ENCODE measurements at regions not wholly inside any gene's neighbourhood (a gene's known extent, or its start where the extent isn't known, plus 50 kb on each side); places are given as distances from the start of the nearest gene placed in this dataset.

- H3K9me3 ChIP-seq (ENCODE audit: control insufficient read depth in 4 of 4, low read length in 3 of 4): no peaks in the 10 kb centered on the region
- H3K9ac ChIP-seq (ENCODE audit: low read depth in 1 of 2, low read length in 2 of 2): no peak overlapping the region
- DNase-seq (ENCODE audit: low spot score): no peak
- 74% methylated on average over 4 of the region's 4 CpGs for WGBS
- H3K27ac ChIP-seq (ENCODE audit: low read depth in 1 of 2, low read length in 2 of 2): no peak overlapping the region
- no peak for TF ChIP-seq YY1 (IDR thresholded peaks at IDR 0.05)
- no peak for TF ChIP-seq ATF3 (IDR thresholded peaks at IDR 0.05)
- no peak for TF ChIP-seq RAD21 (IDR thresholded peaks at IDR 0.05)
- no peak for TF ChIP-seq NR2F2 (IDR thresholded peaks at IDR 0.05)
- TF ChIP-seq HNF4G (IDR thresholded peaks at IDR 0.05): no peak
- TF ChIP-seq, protein P1, sequence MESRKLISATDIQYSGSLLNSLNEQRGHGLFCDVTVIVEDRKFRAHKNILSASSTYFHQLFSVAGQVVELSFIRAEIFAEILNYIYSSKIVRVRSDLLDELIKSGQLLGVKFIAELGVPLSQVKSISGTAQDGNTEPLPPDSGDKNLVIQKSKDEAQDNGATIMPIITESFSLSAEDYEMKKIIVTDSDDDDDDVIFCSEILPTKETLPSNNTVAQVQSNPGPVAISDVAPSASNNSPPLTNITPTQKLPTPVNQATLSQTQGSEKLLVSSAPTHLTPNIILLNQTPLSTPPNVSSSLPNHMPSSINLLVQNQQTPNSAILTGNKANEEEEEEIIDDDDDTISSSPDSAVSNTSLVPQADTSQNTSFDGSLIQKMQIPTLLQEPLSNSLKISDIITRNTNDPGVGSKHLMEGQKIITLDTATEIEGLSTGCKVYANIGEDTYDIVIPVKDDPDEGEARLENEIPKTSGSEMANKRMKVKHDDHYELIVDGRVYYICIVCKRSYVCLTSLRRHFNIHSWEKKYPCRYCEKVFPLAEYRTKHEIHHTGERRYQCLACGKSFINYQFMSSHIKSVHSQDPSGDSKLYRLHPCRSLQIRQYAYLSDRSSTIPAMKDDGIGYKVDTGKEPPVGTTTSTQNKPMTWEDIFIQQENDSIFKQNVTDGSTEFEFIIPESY (IDR thresholded peaks at IDR 0.05): no peak
- TF ChIP-seq, protein P2, sequence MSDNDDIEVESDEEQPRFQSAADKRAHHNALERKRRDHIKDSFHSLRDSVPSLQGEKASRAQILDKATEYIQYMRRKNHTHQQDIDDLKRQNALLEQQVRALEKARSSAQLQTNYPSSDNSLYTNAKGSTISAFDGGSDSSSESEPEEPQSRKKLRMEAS (IDR thresholded peaks at IDR 0.05): no peak
- TF ChIP-seq RXRA (IDR thresholded peaks at IDR 0.05): no peak
- TF ChIP-seq JUND (IDR thresholded peaks at IDR 0.05): no peak
- TF ChIP-seq SP1 (IDR thresholded peaks at IDR 0.05): no peak
- no peak for TF ChIP-seq TAF1 (conservative IDR thresholded peaks at IDR 0.05)
- H3K27me3 ChIP-seq (ENCODE audit: control insufficient read depth in 4 of 4, insufficient read depth in 4 of 4, low read length in 3 of 4): no peaks in the 10 kb centered on the region
- no peaks in the 10 kb centered on the region for H3K36me3 ChIP-seq (ENCODE audit: control insufficient read depth in 4 of 4, insufficient read depth in 3 of 4, low read depth in 1 of 4, low read length in 3 of 4)
- H3K4me1 ChIP-seq (ENCODE audit: control insufficient read depth in 4 of 4, insufficient read depth in 4 of 4, low read length in 3 of 4): no peaks in the 10 kb centered on the region
- no peak overlapping the region for H3K4me3 ChIP-seq (ENCODE audit: low read depth in 1 of 3, low read length in 3 of 3)
Measured at GRCh38 chr12:89762498-89763170, 54.0 kb upstream of the ATP2B1 start.

- Histone ChIP-seq H3K9me3 (ENCODE audit: control insufficient read depth in 4 of 4, low read length in 3 of 4) (no peaks in the 10 kb centered on the region), H3K36me3 (ENCODE audit: control insufficient read depth in 4 of 4, insufficient read depth in 3 of 4, low read depth in 1 of 4, low read length in 3 of 4) (no peaks in the 10 kb centered on the region), H3K27ac (ENCODE audit: low read depth in 1 of 2, low read length in 2 of 2) (no peak overlapping the region), H3K27me3 (ENCODE audit: control insufficient read depth in 4 of 4, insufficient read depth in 4 of 4, low read length in 3 of 4) (no peaks in the 10 kb centered on the region), H3K9ac (ENCODE audit: low read depth in 1 of 2, low read length in 2 of 2) (no peak overlapping the region), H3K4me3 (ENCODE audit: low read depth in 1 of 3, low read length in 3 of 3) (no peak overlapping the region), H3K4me1 (ENCODE audit: control insufficient read depth in 4 of 4, insufficient read depth in 4 of 4, low read length in 3 of 4) (no peaks in the 10 kb centered on the region)
- DNase-seq (ENCODE audit: low spot score): no peak
- TF ChIP-seq ATF3 (IDR thresholded peaks at IDR 0.05): no peak
- no peak for TF ChIP-seq TAF1 (conservative IDR thresholded peaks at IDR 0.05)
- TF ChIP-seq, protein P2 (IDR thresholded peaks at IDR 0.05): no peak
- TF ChIP-seq SP1 (IDR thresholded peaks at IDR 0.05): no peak
- TF ChIP-seq FOXA2 (IDR thresholded peaks at IDR 0.05): no peak
- TF ChIP-seq REST (IDR thresholded peaks at IDR 0.05): no peak
- no peak for TF ChIP-seq JUND (IDR thresholded peaks at IDR 0.05)
- no peak for TF ChIP-seq HNF4G (IDR thresholded peaks at IDR 0.05)
- TF ChIP-seq, protein P1 (IDR thresholded peaks at IDR 0.05): no peak
- WGBS: 74% methylated on average over 2 of the region's 2 CpGs
Measured at GRCh38 chr12:89760783-89761182, 52.1 kb upstream of the ATP2B1 start.
